Smooth muscle cell (in vitro differentiated cells): ENCODE measurements at regions not wholly inside any gene's neighbourhood (a gene's known extent, or its start where the extent isn't known, plus 50 kb on each side); places are given as distances from the start of the nearest gene placed in this dataset.

Source experiments
- DNase-seq: peaks from one replicate; lab custom pipeline; 2025; ENCODE audit not compliant: unreplicated experiment; lab: John Stamatoyannopoulos, UW
- H2AFZ ChIP-seq: fragments of 200-600 bp; sonication (generic); 2 replicates; pipeline ENCODE4 v1.6.0; 2016; ENCODE audit warnings: antibody characterized with exemption, low read depth, mild to moderate bottlenecking
- H3F3A ChIP-seq: fragments of 200-600 bp; sonication (generic); 2 replicates; pipeline ENCODE4 v1.6.0; 2017; ENCODE audit warnings: antibody characterized with exemption, low read depth
- H3K27ac ChIP-seq: fragments of 200-600 bp; sonication (generic); 2 replicates; pipeline ENCODE4 v1.5.1; 2016; ENCODE audit warnings: low read depth, mild to moderate bottlenecking
- H3K27me3 ChIP-seq: fragments of 200-600 bp; sonication (generic); 2 replicates; pipeline ENCODE4 v1.6.1; 2016; ENCODE audit warnings: low read depth, mild to moderate bottlenecking
- H3K36me3 ChIP-seq: fragments of 200-600 bp; sonication (generic); 2 replicates; pipeline ENCODE4 v1.5.1; 2016; ENCODE audit warnings: low read depth
- H3K4me1 ChIP-seq: fragments of 200-600 bp; sonication (generic); 2 replicates; pipeline ENCODE4 v1.5.1; 2016; ENCODE audit warnings: low read depth
- H3K4me2 ChIP-seq: fragments of 200-600 bp; sonication (generic); 2 replicates; pipeline ENCODE4 v1.6.0; 2016; ENCODE audit warnings: mild to moderate bottlenecking
- H3K4me3 ChIP-seq: fragments of 200-600 bp; sonication (generic); 2 replicates; pipeline ENCODE4 v1.5.1; 2016; ENCODE audit warnings: mild to moderate bottlenecking
- H3K79me2 ChIP-seq: fragments of 200-600 bp; sonication (generic); 2 replicates; pipeline ENCODE4 v1.6.0; 2016; ENCODE audit warnings: low read depth, mild to moderate bottlenecking
- H3K9ac ChIP-seq: fragments of 200-600 bp; sonication (generic); 2 replicates; pipeline ENCODE4 v1.6.0; 2016; ENCODE audit warnings: low read depth
- H3K9me3 ChIP-seq: fragments of 200-600 bp; sonication (generic); replicated peaks from 2 replicates; pipeline ENCODE4 v1.5.1; 2016; ENCODE audit warnings: low read depth
- H4K20me1 ChIP-seq: fragments of 200-600 bp; sonication (generic); 2 replicates; pipeline ENCODE4 v1.6.0; 2016; ENCODE audit warnings: low read depth
- CTCF ChIP-seq: fragments of 200-600 bp; sonication (generic); IDR thresholded peaks from 2 replicates; pipeline ENCODE4 v1.5.1; 2017; ENCODE audit warnings: borderline replicate concordance, mild to moderate bottlenecking, antibody characterized with exemption; ENCODE audit not compliant: insufficient read depth, poor library complexity, severe bottlenecking
- WGBS: methylation state at CpG from one replicate; pipeline ENCODE4 v1.1.7; 2016; ENCODE audit warnings: low lambda C conversion rate; 5-methylcytosine and 5-hydroxymethylcytosine counted together

GRCh38 chr19:30208436-30209060, 163.6 kb upstream of the ZNF536 start:
- no peak for DNase-seq

GRCh38 chr19:30209617-30210600, 162.3 kb upstream of the ZNF536 start:
- WGBS, result 78% methylated on average over 19 of the region's 19 CpGs
- no peak overlapping the region for H3K9ac ChIP-seq
- H4K20me1 ChIP-seq, result no peaks in the 10 kb centered on the region
- no peak overlapping the region for H3K27ac ChIP-seq
- no peaks in the 10 kb centered on the region for H3K79me2 ChIP-seq
- no peak for DNase-seq
- H3K4me3 ChIP-seq, result no peak overlapping the region
- H3K4me2 ChIP-seq, result no peak overlapping the region
- no peaks in the 10 kb centered on the region for H3K27me3 ChIP-seq
- H2AFZ ChIP-seq, result no peak overlapping the region
- H3F3A ChIP-seq, result no peaks in the 10 kb centered on the region
- no peaks in the 10 kb centered on the region for H3K4me1 ChIP-seq
- TF ChIP-seq CTCF, result no peak
- H3K36me3 ChIP-seq, result no peaks in the 10 kb centered on the region
- H3K9me3 ChIP-seq, result no peaks in the 10 kb centered on the region

More at GRCh38 chr19:30208436-30209060, 163.6 kb upstream of the ZNF536 start:
- no peak overlapping the region for H3K27ac ChIP-seq
- TF ChIP-seq CTCF, result no peak
- H3F3A ChIP-seq, result no peaks in the 10 kb centered on the region
- no peaks in the 10 kb centered on the region for H3K27me3 ChIP-seq
- H3K4me2 ChIP-seq, result no peak overlapping the region
- no peak overlapping the region for H3K9ac ChIP-seq
- no peaks in the 10 kb centered on the region for H3K79me2 ChIP-seq
- no peaks in the 10 kb centered on the region for H3K36me3 ChIP-seq
- no peak overlapping the region for H3K4me3 ChIP-seq
- no peak overlapping the region for H2AFZ ChIP-seq
- H3K9me3 ChIP-seq, result no peaks in the 10 kb centered on the region
- WGBS, result 94% methylated on average over 18 of the region's 18 CpGs
- no peaks in the 10 kb centered on the region for H4K20me1 ChIP-seq
- no peaks in the 10 kb centered on the region for H3K4me1 ChIP-seq

- Histone ChIP-seq H3K4me3 (no peak overlapping the region), H3K27me3 (peaks cover 8% of the 10 kb centered on the region), H2AFZ (no peak overlapping the region), H3K9ac (no peak overlapping the region), H3F3A (no peaks in the 10 kb centered on the region), H3K4me1 (no peaks in the 10 kb centered on the region), H3K27ac (no peak overlapping the region), H3K9me3 (no peaks in the 10 kb centered on the region), H3K79me2 (no peaks in the 10 kb centered on the region), H4K20me1 (no peaks in the 10 kb centered on the region), H3K36me3 (no peaks in the 10 kb centered on the region), H3K4me2 (no peak overlapping the region)
- WGBS, result 79% methylated on average over 12 of the region's 12 CpGs
- DNase-seq, result no peak
- no peak for TF ChIP-seq CTCF
Measured at GRCh38 chr19:30212574-30212973, 159.6 kb upstream of the ZNF536 start.
